ENCODE measurements at regions not wholly inside any gene's neighbourhood (a gene's known extent, or its start where the extent isn't known, plus 50 kb on each side); places are given as distances from the start of the nearest gene placed in this dataset.

- Histone ChIP-seq H3K4me3 (ENCODE audit: low read length) (no peak overlapping the region), H3K4me1 (ENCODE audit: control insufficient read depth, insufficient read depth, low read length) (no peaks in the 10 kb centered on the region), H3K9me3 (replicated peaks; ENCODE audit: control insufficient read depth, low read depth, low read length) (peaks cover 16% of the 10 kb centered on the region), H3K27ac (ENCODE audit: low read length) (no peak overlapping the region), H3K27me3 (ENCODE audit: control insufficient read depth, insufficient read depth, low read length) (no peaks in the 10 kb centered on the region), H3K36me3 (ENCODE audit: control insufficient read depth, insufficient read depth, low read length) (no peaks in the 10 kb centered on the region)
- no peak for DNase-seq
- WGBS (ENCODE audit: insufficient coverage) = no CpG with 5 or more reads among the region's 1 CpG
Measured at GRCh38 chr6:81436990-81437389, 315.5 kb downstream of the TENT5A start.

GRCh38 chr6:81413306-81413705, 339.2 kb downstream of the TENT5A start:
- WGBS (ENCODE audit: insufficient coverage) = 58% methylated on average over 1 of the region's 4 CpGs
- DNase-seq = no peak

GRCh38 chr6:81401970-81402690, 350.4 kb downstream of the TENT5A start:
- peak; percentile 46 for DNase-seq
- no peaks in the 10 kb centered on the region for H3K27me3 ChIP-seq (ENCODE audit: control insufficient read depth, insufficient read depth, low read length)
- no peak overlapping the region for H3K27ac ChIP-seq (ENCODE audit: low read length)
- no peak overlapping the region for H3K4me3 ChIP-seq (ENCODE audit: low read length)
- H3K9me3 ChIP-seq (replicated peaks; ENCODE audit: control insufficient read depth, low read depth, low read length) = no peaks in the 10 kb centered on the region
- WGBS (ENCODE audit: insufficient coverage) = 56% methylated on average over 2 of the region's 3 CpGs
- H3K4me1 ChIP-seq (ENCODE audit: control insufficient read depth, insufficient read depth, low read length) = no peaks in the 10 kb centered on the region
- no peaks in the 10 kb centered on the region for H3K36me3 ChIP-seq (ENCODE audit: control insufficient read depth, insufficient read depth, low read length)

More at GRCh38 chr6:81413306-81413705, 339.2 kb downstream of the TENT5A start:
- no peaks in the 10 kb centered on the region for H3K4me1 ChIP-seq (ENCODE audit: control insufficient read depth, insufficient read depth, low read length)
- H3K27ac ChIP-seq (ENCODE audit: low read length) = no peak overlapping the region
- H3K9me3 ChIP-seq (replicated peaks; ENCODE audit: control insufficient read depth, low read depth, low read length) = no peaks in the 10 kb centered on the region
- H3K36me3 ChIP-seq (ENCODE audit: control insufficient read depth, insufficient read depth, low read length) = no peaks in the 10 kb centered on the region
- no peak overlapping the region for H3K4me3 ChIP-seq (ENCODE audit: low read length)
- H3K27me3 ChIP-seq (ENCODE audit: control insufficient read depth, insufficient read depth, low read length) = no peaks in the 10 kb centered on the region

GRCh38 chr6:81396916-81397315, 355.6 kb downstream of the TENT5A start:
- Histone ChIP-seq H3K36me3 (ENCODE audit: control insufficient read depth, insufficient read depth, low read length) (no peaks in the 10 kb centered on the region), H3K4me1 (ENCODE audit: control insufficient read depth, insufficient read depth, low read length) (no peaks in the 10 kb centered on the region), H3K27me3 (ENCODE audit: control insufficient read depth, insufficient read depth, low read length) (no peaks in the 10 kb centered on the region), H3K27ac (ENCODE audit: low read length) (no peak overlapping the region), H3K9me3 (replicated peaks; ENCODE audit: control insufficient read depth, low read depth, low read length) (peaks cover 8% of the 10 kb centered on the region), H3K4me3 (ENCODE audit: low read length) (no peak overlapping the region)
- 67% methylated on average over 1 of the region's 2 CpGs for WGBS (ENCODE audit: insufficient coverage)
- DNase-seq = no peak

GRCh38 chr6:81387163-81387562, 365.3 kb downstream of the TENT5A start:
- no CpG with 5 or more reads among the region's 1 CpG for WGBS (ENCODE audit: insufficient coverage)
- Histone ChIP-seq H3K4me3 (ENCODE audit: low read length) (no peak overlapping the region), H3K36me3 (ENCODE audit: control insufficient read depth, insufficient read depth, low read length) (no peaks in the 10 kb centered on the region)

GRCh38 chr6:81384921-81385320, 367.6 kb downstream of the TENT5A start:
- no peak for DNase-seq
- H3K27me3 ChIP-seq (ENCODE audit: control insufficient read depth, insufficient read depth, low read length) = no peaks in the 10 kb centered on the region
- H3K4me3 ChIP-seq (ENCODE audit: low read length) = no peak overlapping the region
- no peaks in the 10 kb centered on the region for H3K36me3 ChIP-seq (ENCODE audit: control insufficient read depth, insufficient read depth, low read length)
- H3K27ac ChIP-seq (ENCODE audit: low read length) = no peak overlapping the region
- no CpG with 5 or more reads among the region's 2 CpGs for WGBS (ENCODE audit: insufficient coverage)
- no peaks in the 10 kb centered on the region for H3K9me3 ChIP-seq (replicated peaks; ENCODE audit: control insufficient read depth, low read depth, low read length)
- no peaks in the 10 kb centered on the region for H3K4me1 ChIP-seq (ENCODE audit: control insufficient read depth, insufficient read depth, low read length)

More at GRCh38 chr6:81387163-81387562, 365.3 kb downstream of the TENT5A start:
- DNase-seq = no peak
- Histone ChIP-seq H3K9me3 (replicated peaks; ENCODE audit: control insufficient read depth, low read depth, low read length) (peaks cover 8% of the 10 kb centered on the region), H3K4me1 (ENCODE audit: control insufficient read depth, insufficient read depth, low read length) (no peaks in the 10 kb centered on the region), H3K27ac (ENCODE audit: low read length) (no peak overlapping the region), H3K27me3 (ENCODE audit: control insufficient read depth, insufficient read depth, low read length) (no peaks in the 10 kb centered on the region)

GRCh38 chr6:81383472-81383871, 369.0 kb downstream of the TENT5A start:
- WGBS (ENCODE audit: insufficient coverage) = 67% methylated on average over 1 of the region's 1 CpG
- Histone ChIP-seq H3K9me3 (replicated peaks; ENCODE audit: control insufficient read depth, low read depth, low read length) (no peaks in the 10 kb centered on the region), H3K36me3 (ENCODE audit: control insufficient read depth, insufficient read depth, low read length) (no peaks in the 10 kb centered on the region), H3K27ac (ENCODE audit: low read length) (no peak overlapping the region), H3K4me3 (ENCODE audit: low read length) (no peak overlapping the region), H3K27me3 (ENCODE audit: control insufficient read depth, insufficient read depth, low read length) (no peaks in the 10 kb centered on the region), H3K4me1 (ENCODE audit: control insufficient read depth, insufficient read depth, low read length) (no peaks in the 10 kb centered on the region)
- no peak for DNase-seq

GRCh38 chr6:81382852-81383251, 369.6 kb downstream of the TENT5A start:
- no peaks in the 10 kb centered on the region for H3K4me1 ChIP-seq (ENCODE audit: control insufficient read depth, insufficient read depth, low read length)
- DNase-seq = no peak
- H3K36me3 ChIP-seq (ENCODE audit: control insufficient read depth, insufficient read depth, low read length) = no peaks in the 10 kb centered on the region
- no peaks in the 10 kb centered on the region for H3K27me3 ChIP-seq (ENCODE audit: control insufficient read depth, insufficient read depth, low read length)
- no peak overlapping the region for H3K4me3 ChIP-seq (ENCODE audit: low read length)
- WGBS (ENCODE audit: insufficient coverage) = no CpG with 5 or more reads among the region's 4 CpGs
- no peaks in the 10 kb centered on the region for H3K9me3 ChIP-seq (replicated peaks; ENCODE audit: control insufficient read depth, low read depth, low read length)
- no peak overlapping the region for H3K27ac ChIP-seq (ENCODE audit: low read length)

GRCh38 chr6:81381382-81381916, 371.0 kb downstream of the TENT5A start:
- no peak overlapping the region for H3K4me3 ChIP-seq (ENCODE audit: low read length)
- no peak overlapping the region for H3K27ac ChIP-seq (ENCODE audit: low read length)
- H3K9me3 ChIP-seq (replicated peaks; ENCODE audit: control insufficient read depth, low read depth, low read length) = no peaks in the 10 kb centered on the region
- H3K36me3 ChIP-seq (ENCODE audit: control insufficient read depth, insufficient read depth, low read length) = no peaks in the 10 kb centered on the region
- no peak for DNase-seq
- no peaks in the 10 kb centered on the region for H3K4me1 ChIP-seq (ENCODE audit: control insufficient read depth, insufficient read depth, low read length)
- WGBS (ENCODE audit: insufficient coverage) = no CpG with 5 or more reads among the region's 1 CpG
- no peaks in the 10 kb centered on the region for H3K27me3 ChIP-seq (ENCODE audit: control insufficient read depth, insufficient read depth, low read length)

GRCh38 chr6:81380718-81381338, 371.7 kb downstream of the TENT5A start:
- H3K9me3 ChIP-seq (replicated peaks; ENCODE audit: control insufficient read depth, low read depth, low read length) = no peaks in the 10 kb centered on the region
- WGBS (ENCODE audit: insufficient coverage) = no CpG with 5 or more reads among the region's 1 CpG
- H3K36me3 ChIP-seq (ENCODE audit: control insufficient read depth, insufficient read depth, low read length) = no peaks in the 10 kb centered on the region

More at GRCh38 chr6:81380718-81381338, 371.7 kb downstream of the TENT5A start:
- Histone ChIP-seq H3K27me3 (ENCODE audit: control insufficient read depth, insufficient read depth, low read length) (no peaks in the 10 kb centered on the region), H3K27ac (ENCODE audit: low read length) (no peak overlapping the region), H3K4me1 (ENCODE audit: control insufficient read depth, insufficient read depth, low read length) (no peaks in the 10 kb centered on the region), H3K4me3 (ENCODE audit: low read length) (no peak overlapping the region)
- no peak for DNase-seq

Data from muscle of leg (tissue), 3 donors.